A549 (cell line): ENCODE measurements at regions not wholly inside any gene's neighbourhood (a gene's known extent, or its start where the extent isn't known, plus 50 kb on each side); places are given as distances from the start of the nearest gene placed in this dataset.

Source experiments
- ATAC-seq, 2 experiments: fragments of 200-7000 bp in 1 of 2; fragments of >200 bp in 1 of 2; cut with Nextera tagmentation in 1 of 2; cut with Tn5 transposase in 1 of 2; 3 replicates each; pipeline versions ENCODE4 v1.8.0 to v1.9.1; 2018 to 2020; ENCODE audit warnings: mild to moderate bottlenecking in 1 of 2, moderate library complexity in 1 of 2
- CTCF ChIA-PET: fragments of 300-600 bp; sonication (Branson Sonifier 250); formaldehyde crosslinking; extraction: SDS; loops from one replicate; lab custom pipeline; 2021; ENCODE audit warnings: antibody characterized with exemption, inconsistent platforms; lab: Yijun Ruan, JAX
- POLR2A ChIA-PET: fragments of 350-600 bp; formaldehyde crosslinking; extraction: SDS; loops from one replicate; lab custom pipeline; 2021; ENCODE audit warnings: antibody characterized with exemption, inconsistent platforms; lab: Yijun Ruan, JAX
- DNase-seq, 2 experiments: peaks; one replicate each; pipeline versions ENCODE4 v3.0.0 to v3.0.0-alpha.2; 2011 to 2016; ENCODE audit warnings: low read depth in 1 of 2, low spot score in 1 of 2
- FAIRE-seq: peaks from 2 replicates; lab custom pipeline; 2011; peaks lifted over from hg19 to GRCh38; lab: Jason Lieb, UNC
- H3K27ac ChIP-seq, 2 experiments: fragments of >200 bp; sonication (Bioruptor Twin); formaldehyde crosslinking; 3 replicates each; pipeline ENCODE4 v1.5.1; 2016 to 2017
- H3K4me1 ChIP-seq: fragments of >200 bp; sonication (Bioruptor Twin); formaldehyde crosslinking; 3 replicates; pipeline ENCODE4 v1.6.1; 2016
- H3K4me2 ChIP-seq: fragments of >200 bp; sonication (Bioruptor Twin); formaldehyde crosslinking; 3 replicates; pipeline ENCODE4 v1.6.1; 2016
- H3K4me3 ChIP-seq: fragments of >200 bp; sonication (Bioruptor Twin); formaldehyde crosslinking; 3 replicates; pipeline ENCODE4 v1.5.1; 2016
- H3K9me3 ChIP-seq: fragments of >200 bp; sonication (Bioruptor Twin); formaldehyde crosslinking; 3 replicates; pipeline ENCODE4 v1.6.1; 2016
- ATOH8 ChIP-seq: fragments of 250-450 bp; sonication (Bioruptor Pico); IDR thresholded peaks from 2 replicates; pipeline ENCODE4 v1.5.0; 2020; ENCODE audit warnings: low read depth, mild to moderate bottlenecking, moderate library complexity
- GATA3 ChIP-seq: IDR thresholded peaks from 2 replicates; pipeline ENCODE4 v1.6.1; 2012; ENCODE audit warnings: borderline replicate concordance
- HES2 ChIP-seq: fragments of >200 bp; sonication (Bioruptor Twin); formaldehyde crosslinking; IDR thresholded peaks from 2 replicates; pipeline ENCODE4 v1.6.1; 2016
- HOXB5 ChIP-seq: fragments of 250-450 bp; sonication (Bioruptor Pico); IDR thresholded peaks from 2 replicates; pipeline ENCODE4 v1.5.0; 2020; ENCODE audit warnings: mild to moderate bottlenecking, moderate library complexity
- KDM1A ChIP-seq: fragments of 200-600 bp; sonication (generic); IDR thresholded peaks from 2 replicates; pipeline ENCODE4 v1.6.1; 2016; ENCODE audit warnings: low read depth, mild to moderate bottlenecking
- MAFK ChIP-seq: fragments of 450-650 bp; IDR thresholded peaks from 2 replicates; pipeline ENCODE4 v1.6.1; 2014; ENCODE audit not compliant: partially characterized antibody
- MAX ChIP-seq: IDR thresholded peaks from 2 replicates; pipeline ENCODE4 v1.6.1; 2012
- PBX3 ChIP-seq: IDR thresholded peaks from 2 replicates; pipeline ENCODE4 v1.6.1; 2012
- RAD21 ChIP-seq, 2 experiments: fragments of >200 bp in 1 of 2; sonication (Bioruptor Twin) in 1 of 2; formaldehyde crosslinking in 1 of 2; IDR thresholded peaks in 1 of 2; conservative IDR thresholded peaks in 1 of 2; 2 replicates in 1 of 2; 3 replicates in 1 of 2; pipeline ENCODE4 v1.6.1; 2012 to 2018; ENCODE audit warnings: inconsistent platforms in 1 of 2
- RCOR1 ChIP-seq: fragments of 150-350 bp; IDR thresholded peaks from 2 replicates; pipeline ENCODE4 v1.6.1; 2014; ENCODE audit warnings: antibody characterized with exemption, low read length, low read depth
- REST ChIP-seq: fragments of 200-600 bp; sonication (generic); IDR thresholded peaks from 2 replicates; pipeline ENCODE4 v1.6.1; 2016; ENCODE audit warnings: antibody characterized with exemption, mild to moderate bottlenecking, moderate library complexity
- RNF2 ChIP-seq: fragments of 200-600 bp; sonication (generic); IDR thresholded peaks from 2 replicates; pipeline ENCODE4 v1.6.1; 2016; ENCODE audit warnings: low read depth, mild to moderate bottlenecking, antibody characterized with exemption, moderate library complexity, borderline replicate concordance
- TP53 ChIP-seq: fragments of 250-450 bp; sonication (Bioruptor Pico); IDR thresholded peaks from 2 replicates; pipeline ENCODE4 v1.5.0; 2021; ENCODE audit warnings: mild to moderate bottlenecking, moderate library complexity
- WGBS: methylation state at CpG from one replicate; pipeline ENCODE4 v1.1.6; 2017; ENCODE audit errors: missing lambda C conversion rate; 5-methylcytosine and 5-hydroxymethylcytosine counted together

GRCh38 chr16:85200471-85201278, 88.4 kb upstream of the CIBAR2 start:
- Histone ChIP-seq H3K9me3 (no peaks in the 10 kb centered on the region), H3K4me2 (no peak overlapping the region), H3K4me3 (no peak overlapping the region), H3K27ac (no peak overlapping the region), H3K4me1 (peaks cover 11% of the 10 kb centered on the region)
- ChIA-PET POLR2A (interaction anchor here (0.7 kb wide), 1 partner anchor 40 kb away, joined by 4 read pairs; no protein-coding TSS in a partner anchor), CTCF (interaction anchor here (0.9 to 1.3 kb wide), 2 partner anchors 45 to 86 kb away, joined by 3 to 7 read pairs; no protein-coding TSS in a partner anchor)
- ATAC-seq, result no peak
- TF ChIP-seq MAX (no peak), MAFK (peak; percentile 14), REST (no peak)
- 83% methylated on average over 17 of the region's 17 CpGs for WGBS
- no peak for DNase-seq
- no peak for FAIRE-seq

- ATAC-seq (no peak), DNase-seq (no peak), FAIRE-seq (no peak)
- Histone ChIP-seq H3K27ac (no peak overlapping the region), H3K4me1 (peaks cover 19% of the 10 kb centered on the region), H3K9me3 (no peaks in the 10 kb centered on the region), H3K4me2 (no peak overlapping the region), H3K4me3 (no peak overlapping the region)
- WGBS, result 89% methylated on average over 8 of the region's 8 CpGs
- CTCF ChIA-PET, result interaction anchor here (0.6 to 1.2 kb wide), 3 partner anchors 12 to 61 kb away, joined by 3 to 4 read pairs (median 3); no protein-coding TSS in a partner anchor
- POLR2A ChIA-PET, result no interaction called here
- TF ChIP-seq RNF2 (no peak), RCOR1 (no peak), HOXB5 (CRISPR knock-in tag) (no peak), HES2 (no peak), GATA3 (no peak), PBX3 (no peak), KDM1A (no peak), RAD21 (conservative IDR thresholded peaks at IDR 0.05 in 1 of 2, IDR thresholded peaks at IDR 0.05 in 1 of 2) (no peak)
Observed at GRCh38 chr16:85201574-85201973, 89.3 kb upstream of the CIBAR2 start.

- WGBS, result 71% methylated on average over 12 of the region's 14 CpGs
- ATAC-seq (no peak), FAIRE-seq (no peak)
- CTCF ChIA-PET, result interaction anchor here (0.6 to 1.2 kb wide), 4 partner anchors 12 to 218 kb away, joined by 3 to 4 read pairs (median 3); no protein-coding TSS in a partner anchor
- H3K4me3 ChIP-seq, result no peak overlapping the region
- H3K4me1 ChIP-seq, result peaks cover 19% of the 10 kb centered on the region
- no peaks in the 10 kb centered on the region for H3K9me3 ChIP-seq
- peak overlapping the region in 1 of 2 experiments; percentile 14; a peak in 1 of 6 replicates for H3K27ac ChIP-seq
- no peak overlapping the region for H3K4me2 ChIP-seq
- TF ChIP-seq TP53 (CRISPR knock-in tag) (no peak), ATOH8 (CRISPR knock-in tag) (no peak)
- TF ChIP-seq, all 56 proteins: peak for 0
- no peak for DNase-seq
- POLR2A ChIA-PET, result no interaction called here
Observed at GRCh38 chr16:85202051-85202601, 89.9 kb upstream of the CIBAR2 start.
